ENCODE measurements at regions not wholly inside any gene's neighbourhood (a gene's known extent, or its start where the extent isn't known, plus 50 kb on each side); places are given as distances from the start of the nearest gene placed in this dataset.

GRCh38 chr2:155200753-155201152, 502.3 kb downstream of the KCNJ3 start:
- H3K36me3 ChIP-seq (ENCODE audit: control insufficient read depth, insufficient read depth, low read length), result no peaks in the 10 kb centered on the region
- TF ChIP-seq, protein P1, sequence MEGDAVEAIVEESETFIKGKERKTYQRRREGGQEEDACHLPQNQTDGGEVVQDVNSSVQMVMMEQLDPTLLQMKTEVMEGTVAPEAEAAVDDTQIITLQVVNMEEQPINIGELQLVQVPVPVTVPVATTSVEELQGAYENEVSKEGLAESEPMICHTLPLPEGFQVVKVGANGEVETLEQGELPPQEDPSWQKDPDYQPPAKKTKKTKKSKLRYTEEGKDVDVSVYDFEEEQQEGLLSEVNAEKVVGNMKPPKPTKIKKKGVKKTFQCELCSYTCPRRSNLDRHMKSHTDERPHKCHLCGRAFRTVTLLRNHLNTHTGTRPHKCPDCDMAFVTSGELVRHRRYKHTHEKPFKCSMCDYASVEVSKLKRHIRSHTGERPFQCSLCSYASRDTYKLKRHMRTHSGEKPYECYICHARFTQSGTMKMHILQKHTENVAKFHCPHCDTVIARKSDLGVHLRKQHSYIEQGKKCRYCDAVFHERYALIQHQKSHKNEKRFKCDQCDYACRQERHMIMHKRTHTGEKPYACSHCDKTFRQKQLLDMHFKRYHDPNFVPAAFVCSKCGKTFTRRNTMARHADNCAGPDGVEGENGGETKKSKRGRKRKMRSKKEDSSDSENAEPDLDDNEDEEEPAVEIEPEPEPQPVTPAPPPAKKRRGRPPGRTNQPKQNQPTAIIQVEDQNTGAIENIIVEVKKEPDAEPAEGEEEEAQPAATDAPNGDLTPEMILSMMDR (IDR thresholded peaks at IDR 0.05; ENCODE audit: insufficient read depth, low read length, poor library complexity, severe bottlenecking), result no peak
- no peak overlapping the region for H3K4me3 ChIP-seq (ENCODE audit: low read depth, low read length)
- H3K27me3 ChIP-seq (ENCODE audit: control insufficient read depth, insufficient read depth, low read length), result no peaks in the 10 kb centered on the region
- no peak for DNase-seq (ENCODE audit: low read depth)

DNA sequence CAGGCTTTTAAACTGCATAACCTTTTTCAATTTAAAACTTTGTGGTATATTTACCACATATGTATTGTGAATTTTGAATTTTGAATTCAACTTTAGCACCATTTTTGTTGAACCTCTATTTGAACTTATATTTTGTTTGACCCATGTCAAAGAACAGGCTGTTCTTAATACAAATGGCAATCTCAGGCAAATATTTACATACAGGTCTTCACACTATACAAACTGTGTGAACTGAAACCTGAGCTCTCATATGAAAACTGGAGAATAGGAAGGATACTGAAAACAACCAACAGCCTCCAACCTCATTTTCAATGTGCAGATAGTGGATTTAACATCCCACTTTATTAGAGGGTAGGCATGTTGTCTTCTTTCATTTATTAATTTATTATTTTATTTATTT, 491.8 kb downstream of the KCNJ3 start:
- Histone ChIP-seq H3K27me3 (ENCODE audit: control insufficient read depth, insufficient read depth, low read length) (no peaks in the 10 kb centered on the region), H3K36me3 (ENCODE audit: control insufficient read depth, insufficient read depth, low read length) (no peaks in the 10 kb centered on the region), H3K4me3 (ENCODE audit: low read depth, low read length) (no peak overlapping the region)
- DNase-seq (ENCODE audit: low read depth), result no peak
- TF ChIP-seq, protein P1 (IDR thresholded peaks at IDR 0.05; ENCODE audit: insufficient read depth, low read length, poor library complexity, severe bottlenecking), result no peak

- no peaks in the 10 kb centered on the region for H3K36me3 ChIP-seq (ENCODE audit: control insufficient read depth, insufficient read depth, low read length)
- no peak overlapping the region for H3K4me3 ChIP-seq (ENCODE audit: low read depth, low read length)
- TF ChIP-seq, protein P1 (IDR thresholded peaks at IDR 0.05; ENCODE audit: insufficient read depth, low read length, poor library complexity, severe bottlenecking), result no peak
- no peaks in the 10 kb centered on the region for H3K27me3 ChIP-seq (ENCODE audit: control insufficient read depth, insufficient read depth, low read length)
- DNase-seq (ENCODE audit: low read depth), result no peak
Observed at GRCh38 chr2:155178921-155179320, 480.4 kb downstream of the KCNJ3 start.

DNA sequence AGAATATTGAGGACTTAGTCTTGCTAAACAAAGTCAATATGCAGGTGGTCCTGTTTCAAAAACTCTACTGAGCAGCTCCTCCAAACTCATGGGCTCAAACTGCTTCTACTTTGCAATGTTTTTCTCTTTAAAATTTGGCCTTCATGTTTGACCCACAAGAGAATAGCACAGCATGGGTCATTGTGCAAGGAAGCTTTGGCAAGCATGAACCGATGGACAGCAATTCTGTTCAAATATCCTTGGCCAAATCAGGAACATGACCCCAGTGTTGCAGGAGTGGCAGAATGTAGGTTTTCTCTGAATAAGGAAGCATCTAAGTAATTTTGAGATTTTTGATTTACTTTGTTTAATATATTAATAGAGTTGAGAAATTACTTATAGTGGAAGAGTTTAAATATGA, 477.9 kb downstream of the KCNJ3 start:
- no peaks in the 10 kb centered on the region for H3K36me3 ChIP-seq (ENCODE audit: control insufficient read depth, insufficient read depth, low read length)
- H3K4me3 ChIP-seq (ENCODE audit: low read depth, low read length), result no peak overlapping the region
- H3K27me3 ChIP-seq (ENCODE audit: control insufficient read depth, insufficient read depth, low read length), result no peaks in the 10 kb centered on the region
- TF ChIP-seq, protein P1 (IDR thresholded peaks at IDR 0.05; ENCODE audit: insufficient read depth, low read length, poor library complexity, severe bottlenecking), result no peak
- no peak for DNase-seq (ENCODE audit: low read depth)

- TF ChIP-seq, protein P1 (IDR thresholded peaks at IDR 0.05; ENCODE audit: insufficient read depth, low read length, poor library complexity, severe bottlenecking), result no peak
- H3K27me3 ChIP-seq (ENCODE audit: control insufficient read depth, insufficient read depth, low read length), result no peaks in the 10 kb centered on the region
Observed at GRCh38 chr2:155169317-155169716, 470.8 kb downstream of the KCNJ3 start.

GRCh38 chr2:155162494-155162893, 464.0 kb downstream of the KCNJ3 start:
- Histone ChIP-seq H3K36me3 (ENCODE audit: control insufficient read depth, insufficient read depth, low read length) (no peaks in the 10 kb centered on the region), H3K4me3 (ENCODE audit: low read depth, low read length) (no peak overlapping the region), H3K27me3 (ENCODE audit: control insufficient read depth, insufficient read depth, low read length) (no peaks in the 10 kb centered on the region)
- no peak for DNase-seq (ENCODE audit: low read depth)
- TF ChIP-seq, protein P1 (IDR thresholded peaks at IDR 0.05; ENCODE audit: insufficient read depth, low read length, poor library complexity, severe bottlenecking), result no peak

More at GRCh38 chr2:155169317-155169716, 470.8 kb downstream of the KCNJ3 start:
- no peak for DNase-seq (ENCODE audit: low read depth)
- no peak overlapping the region for H3K4me3 ChIP-seq (ENCODE audit: low read depth, low read length)
- no peaks in the 10 kb centered on the region for H3K36me3 ChIP-seq (ENCODE audit: control insufficient read depth, insufficient read depth, low read length)
